CD4-positive, alpha-beta T cell treated with Interleukin-21 for 1 hour (primary cell): ENCODE measurements at regions not wholly inside any gene's neighbourhood (a gene's known extent, or its start where the extent isn't known, plus 50 kb on each side); places are given as distances from the start of the nearest gene placed in this dataset.

ENCODE experiments used
- DNase-seq: peaks from one replicate; pipeline ENCODE4 v3.0.0-alpha.2; 2020

GRCh38 chr16:51569203-51569931, 418.3 kb upstream of the SALL1 start:
- DNase-seq, result no peak

GRCh38 chr16:51567911-51568310, 416.8 kb upstream of the SALL1 start:
- DNase-seq, result no peak

GRCh38 chr16:51565184-51565583, 414.1 kb upstream of the SALL1 start:
- DNase-seq, result no peak

GRCh38 chr16:51562891-51563290, 411.8 kb upstream of the SALL1 start:
- DNase-seq, result no peak

GRCh38 chr16:51559901-51560300, 408.8 kb upstream of the SALL1 start:
- no peak for DNase-seq

GRCh38 chr16:51557670-51558069, 406.6 kb upstream of the SALL1 start:
- DNase-seq, result no peak

GRCh38 chr16:51556694-51557340, 405.7 kb upstream of the SALL1 start:
- no peak for DNase-seq

GRCh38 chr16:51553910-51554309, 402.8 kb upstream of the SALL1 start:
- DNase-seq, result no peak

- no peak for DNase-seq
Measured at GRCh38 chr16:51553314-51553713, 402.2 kb upstream of the SALL1 start.

GRCh38 chr16:51550800-51551347, 399.8 kb upstream of the SALL1 start:
- DNase-seq, result no peak

- DNase-seq, result no peak
Measured at GRCh38 chr16:51549836-51550235, 398.8 kb upstream of the SALL1 start.

- no peak for DNase-seq
Measured at GRCh38 chr16:51545951-51546350, 394.9 kb upstream of the SALL1 start.

- no peak for DNase-seq
Measured at GRCh38 chr16:51544851-51545467, 393.9 kb upstream of the SALL1 start.

- DNase-seq, result no peak
Measured at GRCh38 chr16:51543971-51544370, 392.9 kb upstream of the SALL1 start.

GRCh38 chr16:51542981-51543815, 392.1 kb upstream of the SALL1 start:
- DNase-seq, result no peak

- no peak for DNase-seq
Measured at GRCh38 chr16:51540259-51540658, 389.2 kb upstream of the SALL1 start.

GRCh38 chr16:51538707-51539498, 387.8 kb upstream of the SALL1 start:
- DNase-seq, result no peak

- no peak for DNase-seq
Measured at GRCh38 chr16:51535591-51535990, 384.5 kb upstream of the SALL1 start.

- no peak for DNase-seq
Measured at GRCh38 chr16:51532551-51532950, 381.5 kb upstream of the SALL1 start.

GRCh38 chr16:51531271-51531670, 380.2 kb upstream of the SALL1 start:
- no peak for DNase-seq

- DNase-seq, result no peak
Measured at GRCh38 chr16:51527349-51527748, 376.3 kb upstream of the SALL1 start.

- DNase-seq, result no peak
Measured at GRCh38 chr16:51526621-51527020, 375.6 kb upstream of the SALL1 start.
